Astrocyte (in vitro differentiated cells and primary cell): ENCODE measurements at regions not wholly inside any gene's neighbourhood (a gene's known extent, or its start where the extent isn't known, plus 50 kb on each side); places are given as distances from the start of the nearest gene placed in this dataset.

ENCODE experiments used
- DNase-seq: peaks from one replicate; pipeline ENCODE4 v3.0.0-alpha.2; 2010; ENCODE audit warnings: low read depth
- FAIRE-seq: peaks from 2 replicates; lab custom pipeline; 2011; peaks lifted over from hg19 to GRCh38; lab: Jason Lieb, UNC
- H2AFZ ChIP-seq: 2 replicates; pipeline ENCODE4 v1.6.0; 2012; ENCODE audit warnings: low read depth, low read length, inconsistent platforms
- H3K27ac ChIP-seq: 2 replicates; pipeline ENCODE4 v1.5.1; 2011; ENCODE audit warnings: low read depth, low read length, inconsistent platforms
- H3K27me3 ChIP-seq: 2 replicates; pipeline ENCODE4 v1.6.0; 2011; ENCODE audit warnings: low read length, inconsistent platforms; ENCODE audit not compliant: insufficient read depth
- H3K36me3 ChIP-seq: 2 replicates; pipeline ENCODE4 v1.5.1; 2011; ENCODE audit warnings: low read length, inconsistent platforms; ENCODE audit not compliant: insufficient read depth
- H3K4me1 ChIP-seq: 2 replicates; pipeline ENCODE4 v1.5.1; 2011; ENCODE audit warnings: low read length, inconsistent platforms; ENCODE audit not compliant: insufficient read depth
- H3K4me2 ChIP-seq: 2 replicates; pipeline ENCODE4 v1.6.0; 2012; ENCODE audit warnings: low read length, inconsistent platforms
- H3K4me3 ChIP-seq: 2 replicates; pipeline ENCODE4 v1.5.1; 2011; ENCODE audit warnings: low read depth, mild to moderate bottlenecking, low read length, inconsistent platforms; ENCODE audit not compliant: insufficient read depth
- H3K79me2 ChIP-seq: 2 replicates; pipeline ENCODE4 v1.6.0; 2012; ENCODE audit warnings: mild to moderate bottlenecking, low read length, inconsistent platforms; ENCODE audit not compliant: insufficient read depth
- H3K9ac ChIP-seq: 2 replicates; pipeline ENCODE4 v1.6.0; 2012; ENCODE audit warnings: mild to moderate bottlenecking, low read length, inconsistent platforms
- H3K9me3 ChIP-seq: 2 replicates; pipeline ENCODE4 v1.5.1; 2012; ENCODE audit warnings: low read depth, mild to moderate bottlenecking, low read length, inconsistent platforms; ENCODE audit not compliant: insufficient read depth
- H4K20me1 ChIP-seq: 2 replicates; pipeline ENCODE4 v1.6.0; 2012; ENCODE audit warnings: low read length, inconsistent platforms; ENCODE audit not compliant: insufficient read depth
- H3K27ac Mint-ChIP-seq: one replicate; pipeline ENCODE4 v1.8.0; 2021; ENCODE audit warnings: mild to moderate bottlenecking, mixed read lengths; ENCODE audit not compliant: unreplicated experiment
- H3K27me3 Mint-ChIP-seq: one replicate; pipeline ENCODE4 v1.8.0; 2021; ENCODE audit warnings: low read depth, mixed read lengths; ENCODE audit not compliant: unreplicated experiment
- H3K36me3 Mint-ChIP-seq: one replicate; pipeline ENCODE4 v1.8.0; 2021; ENCODE audit warnings: low read depth, mixed read lengths; ENCODE audit not compliant: unreplicated experiment
- H3K4me1 Mint-ChIP-seq: one replicate; pipeline ENCODE4 v1.8.0; 2021; ENCODE audit warnings: low read depth, mixed read lengths; ENCODE audit not compliant: unreplicated experiment
- H3K4me3 Mint-ChIP-seq: one replicate; pipeline ENCODE4 v1.8.0; 2021; ENCODE audit warnings: mild to moderate bottlenecking, moderate library complexity, mixed read lengths; ENCODE audit not compliant: unreplicated experiment
- H3K9me3 Mint-ChIP-seq: one replicate; pipeline ENCODE4 v1.8.0; 2021; ENCODE audit warnings: mild to moderate bottlenecking, mixed read lengths; ENCODE audit not compliant: unreplicated experiment
- CTCF ChIP-seq: IDR thresholded peaks from 2 replicates; pipeline ENCODE4 v1.5.1; 2011; ENCODE audit warnings: low read depth, mild to moderate bottlenecking, inconsistent platforms, low read length, moderate library complexity; ENCODE audit not compliant: insufficient read depth
- EZH2 ChIP-seq: IDR thresholded peaks from 2 replicates; pipeline ENCODE4 v1.6.1; 2012; ENCODE audit warnings: mild to moderate bottlenecking, low read length, inconsistent platforms; ENCODE audit not compliant: insufficient read depth

DNA sequence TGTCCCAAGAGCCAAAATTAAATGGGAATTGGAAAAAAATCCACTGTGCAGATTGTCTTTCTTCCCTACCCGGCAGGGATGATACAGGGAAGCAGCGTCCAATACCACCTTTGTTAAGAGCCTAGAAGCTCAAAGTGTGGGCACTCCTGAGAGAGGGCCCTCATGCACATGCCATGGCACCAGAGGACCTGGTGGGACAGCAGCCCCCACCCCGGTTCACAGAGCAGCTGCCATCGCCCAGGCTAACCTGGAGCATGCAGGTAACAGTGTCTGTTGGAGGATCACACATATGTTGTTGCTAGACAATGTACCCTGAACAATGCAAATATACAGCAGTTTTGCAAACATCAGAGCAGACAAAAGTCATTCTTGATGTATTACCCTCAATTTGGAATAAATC is 206.5 kb downstream of the TJP1 start:
- FAIRE-seq (no peak), DNase-seq (no peak)
- Histone ChIP-seq H3K4me2 (no peak overlapping the region), H3K9me3 (no peaks in the 10 kb centered on the region), H3K27me3 (no peaks in the 10 kb centered on the region), H3K9ac (no peak overlapping the region), H3K79me2 (no peaks in the 10 kb centered on the region), H3K27ac (no peak overlapping the region), H2AFZ (no peak overlapping the region), H3K4me1 (peaks cover 27% of the 10 kb centered on the region), H3K4me3 (no peak overlapping the region), H3K36me3 (no peaks in the 10 kb centered on the region), H4K20me1 (no peaks in the 10 kb centered on the region)
- H3K9me3 Mint-ChIP-seq: peaks cover 3% of the 10 kb centered on the region
- H3K4me3 Mint-ChIP-seq: no peak overlapping the region
- H3K27ac Mint-ChIP-seq: peak overlapping the region; percentile 76
- TF ChIP-seq CTCF: no peak
- TF ChIP-seq EZH2: no peak
- H3K27me3 Mint-ChIP-seq: peaks cover 3% of the 10 kb centered on the region
- peaks cover 2% of the 10 kb centered on the region for H3K36me3 Mint-ChIP-seq
- peaks cover 38% of the 10 kb centered on the region for H3K4me1 Mint-ChIP-seq

DNA sequence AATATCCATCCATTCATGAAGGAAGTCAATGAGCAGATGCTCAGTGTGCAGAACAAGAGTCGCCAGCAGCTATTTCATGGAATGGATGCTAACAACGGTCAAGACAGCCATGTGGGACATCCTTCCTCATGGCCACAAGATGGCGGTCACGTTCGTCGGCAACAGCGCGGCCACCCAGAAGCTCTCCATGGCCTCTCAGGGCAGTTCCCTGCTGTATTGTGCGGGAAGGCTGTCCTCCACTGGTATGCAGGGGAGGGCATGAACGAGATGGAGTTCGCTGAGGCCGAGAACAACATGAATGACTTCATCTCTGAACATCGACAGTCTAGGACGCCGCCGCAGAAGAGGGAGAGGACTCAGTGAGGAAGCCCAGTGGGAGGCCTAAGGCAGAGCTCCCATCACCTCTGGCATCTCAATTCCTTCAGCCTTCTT is 208.3 kb downstream of the TJP1 start:
- Histone ChIP-seq H3K27ac (no peak overlapping the region), H3K9ac (no peak overlapping the region), H3K27me3 (no peaks in the 10 kb centered on the region), H2AFZ (no peak overlapping the region), H3K4me3 (no peak overlapping the region), H3K9me3 (no peaks in the 10 kb centered on the region), H3K4me1 (peaks cover 27% of the 10 kb centered on the region), H3K79me2 (no peaks in the 10 kb centered on the region), H3K36me3 (no peaks in the 10 kb centered on the region), H4K20me1 (no peaks in the 10 kb centered on the region), H3K4me2 (no peak overlapping the region)
- H3K36me3 Mint-ChIP-seq: peaks cover 2% of the 10 kb centered on the region
- TF ChIP-seq EZH2 (no peak), CTCF (no peak)
- no peak for FAIRE-seq
- peaks cover 3% of the 10 kb centered on the region for H3K9me3 Mint-ChIP-seq
- H3K27me3 Mint-ChIP-seq: no peaks in the 10 kb centered on the region
- peaks cover 38% of the 10 kb centered on the region for H3K4me1 Mint-ChIP-seq
- DNase-seq: no peak
- H3K27ac Mint-ChIP-seq: no peak overlapping the region
- no peak overlapping the region for H3K4me3 Mint-ChIP-seq

DNA sequence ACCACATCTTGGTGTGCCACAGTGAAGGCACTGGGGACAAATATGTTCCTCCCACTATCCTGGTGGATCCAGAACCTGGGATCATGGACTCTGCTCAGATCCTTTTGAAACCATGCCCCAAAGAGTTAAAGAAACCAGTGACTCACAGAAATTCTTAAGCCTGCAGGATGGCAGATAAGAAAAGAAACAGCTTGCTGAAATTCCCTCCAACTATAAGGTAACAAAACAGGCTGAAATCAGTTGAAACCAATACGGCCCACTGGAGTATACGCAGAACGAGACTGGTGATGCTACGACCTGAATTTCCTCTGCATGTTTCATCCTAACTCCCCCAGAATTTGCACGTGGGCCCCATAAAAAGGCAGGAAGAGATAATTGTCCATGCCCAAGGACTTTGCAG is 209.6 kb downstream of the TJP1 start:
- H3K9me3 Mint-ChIP-seq: no peaks in the 10 kb centered on the region
- Histone ChIP-seq H3K36me3 (no peaks in the 10 kb centered on the region), H2AFZ (peak overlapping the region; percentile 32), H3K27ac (peak overlapping the region; percentile 91), H3K4me3 (peak overlapping the region; percentile 43), H3K9ac (peak overlapping the region; percentile 69), H3K4me1 (peaks cover 27% of the 10 kb centered on the region), H3K9me3 (no peaks in the 10 kb centered on the region), H4K20me1 (no peaks in the 10 kb centered on the region), H3K4me2 (peak overlapping the region; percentile 80), H3K79me2 (no peaks in the 10 kb centered on the region), H3K27me3 (no peaks in the 10 kb centered on the region)
- DNase-seq (peak; percentile 61), FAIRE-seq (no peak)
- TF ChIP-seq CTCF (no peak), EZH2 (no peak)
- H3K27ac Mint-ChIP-seq: peak overlapping the region; percentile 98
- H3K27me3 Mint-ChIP-seq: no peaks in the 10 kb centered on the region
- peaks cover 34% of the 10 kb centered on the region for H3K4me1 Mint-ChIP-seq
- H3K4me3 Mint-ChIP-seq: peak overlapping the region; percentile 18
- H3K36me3 Mint-ChIP-seq: no peaks in the 10 kb centered on the region
